Spleen (tissue), 7 donors: ENCODE measurements at regions not wholly inside any gene's neighbourhood (a gene's known extent, or its start where the extent isn't known, plus 50 kb on each side); places are given as distances from the start of the nearest gene placed in this dataset.

ENCODE experiments used
- POLR2A ChIP-seq, 3 donors: fragments of 450-650 bp; IDR thresholded peaks; one replicate each; pipeline ENCODE4 v1.5.1; 2017; ENCODE audit warnings: antibody characterized with exemption in 3 of 3, mild to moderate bottlenecking in 1 of 3
- TF ChIP-seq, protein P1 (sequence below), 11 experiments: fragments of 200-600 bp in 7 of 11; fragments of 450-650 bp in 4 of 11; sonication (generic) in 4 of 11; IDR thresholded peaks in 8 of 11; conservative IDR thresholded peaks in 3 of 11; 1 replicate in 7 of 11; 2 replicates in 4 of 11; pipeline versions ENCODE4 v1.4.0 to v1.8.0; 2016 to 2021; ENCODE audit warnings: antibody characterized with exemption in 11 of 11, inconsistent platforms in 4 of 11, mild to moderate bottlenecking in 1 of 11
- donor health status: DM: no; HTN: no; CAD: no; lungs with moderate emphysema.
- donor health status: DM: no; HTN: no; CAD: no.
- donor health status: DM: no; HTN: no; CAD: no.

DNA sequence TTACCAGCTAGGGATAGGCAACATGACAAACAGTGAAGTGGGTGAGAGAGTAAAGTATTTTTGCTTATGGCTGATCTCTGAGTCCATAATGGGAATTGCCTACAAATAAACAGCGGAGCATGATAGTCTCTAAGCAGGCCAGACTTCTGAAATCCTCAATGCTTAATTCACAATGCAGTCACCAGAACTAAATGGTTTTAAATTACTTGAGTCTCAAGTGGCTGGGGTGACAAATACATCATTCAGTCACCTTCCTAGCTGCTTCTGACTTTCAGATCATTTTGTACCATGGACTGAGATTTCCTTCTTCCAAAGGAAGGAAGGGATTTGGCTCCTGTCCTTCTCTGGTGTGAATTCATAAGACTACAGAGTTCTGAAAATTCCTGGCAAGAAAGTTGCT, 82.8 kb upstream of the RMP24 start:
- TF ChIP-seq POLR2A (IDR thresholded peaks at IDR 0.05) = no peak
- TF ChIP-seq, protein P1, sequence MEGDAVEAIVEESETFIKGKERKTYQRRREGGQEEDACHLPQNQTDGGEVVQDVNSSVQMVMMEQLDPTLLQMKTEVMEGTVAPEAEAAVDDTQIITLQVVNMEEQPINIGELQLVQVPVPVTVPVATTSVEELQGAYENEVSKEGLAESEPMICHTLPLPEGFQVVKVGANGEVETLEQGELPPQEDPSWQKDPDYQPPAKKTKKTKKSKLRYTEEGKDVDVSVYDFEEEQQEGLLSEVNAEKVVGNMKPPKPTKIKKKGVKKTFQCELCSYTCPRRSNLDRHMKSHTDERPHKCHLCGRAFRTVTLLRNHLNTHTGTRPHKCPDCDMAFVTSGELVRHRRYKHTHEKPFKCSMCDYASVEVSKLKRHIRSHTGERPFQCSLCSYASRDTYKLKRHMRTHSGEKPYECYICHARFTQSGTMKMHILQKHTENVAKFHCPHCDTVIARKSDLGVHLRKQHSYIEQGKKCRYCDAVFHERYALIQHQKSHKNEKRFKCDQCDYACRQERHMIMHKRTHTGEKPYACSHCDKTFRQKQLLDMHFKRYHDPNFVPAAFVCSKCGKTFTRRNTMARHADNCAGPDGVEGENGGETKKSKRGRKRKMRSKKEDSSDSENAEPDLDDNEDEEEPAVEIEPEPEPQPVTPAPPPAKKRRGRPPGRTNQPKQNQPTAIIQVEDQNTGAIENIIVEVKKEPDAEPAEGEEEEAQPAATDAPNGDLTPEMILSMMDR (IDR thresholded peaks at IDR 0.05 in 8 of 11, conservative IDR thresholded peaks at IDR 0.05 in 3 of 11) = no peak
